ENCODE measurements at regions not wholly inside any gene's neighbourhood (a gene's known extent, or its start where the extent isn't known, plus 50 kb on each side); places are given as distances from the start of the nearest gene placed in this dataset.
A peak's percentile ranks its signal among the peaks of the same experiment; 100 is the strongest.

DNA sequence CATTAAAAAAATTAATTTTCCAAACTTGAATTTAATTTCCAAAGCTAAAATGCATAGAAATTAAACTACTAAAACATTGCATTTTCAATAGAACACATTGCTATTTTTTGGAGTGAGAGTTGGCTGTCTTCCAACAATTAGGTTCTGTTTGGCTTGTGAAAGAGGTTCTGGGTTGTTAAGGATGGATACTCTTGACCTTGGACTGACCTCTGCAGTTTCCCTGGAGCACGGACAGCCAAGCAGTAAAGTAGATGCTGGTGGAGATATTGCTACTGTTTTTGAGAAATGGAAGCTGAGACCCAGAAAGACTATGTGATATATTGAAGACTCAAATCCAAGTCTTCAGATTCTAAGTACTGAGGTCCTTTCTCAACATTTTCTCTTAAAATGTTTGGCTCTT lies 95.9 kb upstream of the CHD6 start:
- ChIA-PET POLR2A (ENCODE audit: low non-redundant PET) (no interaction called here), CTCF (interaction anchor here (0.6 kb wide), 1 partner anchor 124 kb away, joined by 5 read pairs; no protein-coding TSS in a partner anchor)
- Histone ChIP-seq H3K36me3 (ENCODE audit: insufficient read depth, low read length, poor library complexity, severe bottlenecking) (no peaks in the 10 kb centered on the region), H3K9me3 (ENCODE audit: low read depth, low read length, poor library complexity, severe bottlenecking) (no peaks in the 10 kb centered on the region), H3K27me3 (replicated peaks; ENCODE audit: insufficient read depth, low read depth, low read length, poor library complexity) (no peaks in the 10 kb centered on the region), H3K27ac (ENCODE audit: low read depth, low read length, poor library complexity, severe bottlenecking) (no peak overlapping the region), H3K4me3 (ENCODE audit: low read depth, low read length, poor library complexity, severe bottlenecking) (no peak overlapping the region), H3K4me1 (ENCODE audit: insufficient read depth, low read length, poor library complexity, severe bottlenecking) (peaks cover 18% of the 10 kb centered on the region)
- intact Hi-C loops (cut with micrococcal nuclease; ENCODE audit: unreplicated experiment): no loop called here
- DNase-seq (ENCODE audit: low spot score): no peak
- no peak for TF ChIP-seq EZH2 (IDR thresholded peaks at IDR 0.05; ENCODE audit: borderline replicate concordance, low read depth, low read length, poor library complexity, severe bottlenecking)
- TF ChIP-seq, protein P1, sequence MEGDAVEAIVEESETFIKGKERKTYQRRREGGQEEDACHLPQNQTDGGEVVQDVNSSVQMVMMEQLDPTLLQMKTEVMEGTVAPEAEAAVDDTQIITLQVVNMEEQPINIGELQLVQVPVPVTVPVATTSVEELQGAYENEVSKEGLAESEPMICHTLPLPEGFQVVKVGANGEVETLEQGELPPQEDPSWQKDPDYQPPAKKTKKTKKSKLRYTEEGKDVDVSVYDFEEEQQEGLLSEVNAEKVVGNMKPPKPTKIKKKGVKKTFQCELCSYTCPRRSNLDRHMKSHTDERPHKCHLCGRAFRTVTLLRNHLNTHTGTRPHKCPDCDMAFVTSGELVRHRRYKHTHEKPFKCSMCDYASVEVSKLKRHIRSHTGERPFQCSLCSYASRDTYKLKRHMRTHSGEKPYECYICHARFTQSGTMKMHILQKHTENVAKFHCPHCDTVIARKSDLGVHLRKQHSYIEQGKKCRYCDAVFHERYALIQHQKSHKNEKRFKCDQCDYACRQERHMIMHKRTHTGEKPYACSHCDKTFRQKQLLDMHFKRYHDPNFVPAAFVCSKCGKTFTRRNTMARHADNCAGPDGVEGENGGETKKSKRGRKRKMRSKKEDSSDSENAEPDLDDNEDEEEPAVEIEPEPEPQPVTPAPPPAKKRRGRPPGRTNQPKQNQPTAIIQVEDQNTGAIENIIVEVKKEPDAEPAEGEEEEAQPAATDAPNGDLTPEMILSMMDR (conservative IDR thresholded peaks at IDR 0.05; ENCODE audit: low read depth, low read length): no peak
- BruUV-seq (replicated peaks): no TSS peak

DNA sequence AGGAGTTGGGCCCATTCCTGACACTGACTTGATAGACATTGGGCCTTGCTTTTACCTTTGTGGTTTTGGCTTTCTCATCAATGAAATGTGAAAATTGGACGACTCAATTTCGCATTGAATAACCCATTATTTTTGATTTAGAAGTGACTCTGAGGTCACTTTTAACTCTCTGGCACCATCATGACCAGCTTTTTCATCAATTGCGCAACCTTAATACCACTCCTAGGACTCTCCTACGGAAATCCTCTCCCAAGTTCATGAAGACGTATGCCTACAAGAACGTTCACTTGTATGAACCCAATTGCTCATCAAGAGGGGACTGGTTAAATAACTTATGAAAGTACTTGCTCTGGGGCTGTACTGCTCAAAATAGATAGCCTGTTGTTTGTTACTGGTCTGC lies 86.7 kb upstream of the CHD6 start:
- Histone ChIP-seq H3K4me3 (ENCODE audit: low read depth, low read length, poor library complexity, severe bottlenecking) (no peak overlapping the region), H3K27ac (ENCODE audit: low read depth, low read length, poor library complexity, severe bottlenecking) (no peak overlapping the region), H3K9me3 (ENCODE audit: low read depth, low read length, poor library complexity, severe bottlenecking) (no peaks in the 10 kb centered on the region), H3K36me3 (ENCODE audit: insufficient read depth, low read length, poor library complexity, severe bottlenecking) (no peaks in the 10 kb centered on the region), H3K27me3 (replicated peaks; ENCODE audit: insufficient read depth, low read depth, low read length, poor library complexity) (no peaks in the 10 kb centered on the region), H3K4me1 (ENCODE audit: insufficient read depth, low read length, poor library complexity, severe bottlenecking) (peaks cover 39% of the 10 kb centered on the region)
- TF ChIP-seq, protein P1 (conservative IDR thresholded peaks at IDR 0.05; ENCODE audit: low read depth, low read length): no peak
- no peak for TF ChIP-seq EZH2 (IDR thresholded peaks at IDR 0.05; ENCODE audit: borderline replicate concordance, low read depth, low read length, poor library complexity, severe bottlenecking)
- intact Hi-C loops (cut with micrococcal nuclease; ENCODE audit: unreplicated experiment): no loop called here
- DNase-seq (ENCODE audit: low spot score): no peak
- ChIA-PET POLR2A (ENCODE audit: low non-redundant PET) (no interaction called here), CTCF (no interaction called here)
- no TSS peak for BruUV-seq (replicated peaks)

- no peak for DNase-seq (ENCODE audit: low spot score)
- no TSS peak for BruUV-seq (replicated peaks)
- Histone ChIP-seq H3K9me3 (ENCODE audit: low read depth, low read length, poor library complexity, severe bottlenecking) (no peaks in the 10 kb centered on the region), H3K4me3 (ENCODE audit: low read depth, low read length, poor library complexity, severe bottlenecking) (no peak overlapping the region), H3K4me1 (ENCODE audit: insufficient read depth, low read length, poor library complexity, severe bottlenecking) (peaks cover 30% of the 10 kb centered on the region), H3K27ac (ENCODE audit: low read depth, low read length, poor library complexity, severe bottlenecking) (peak overlapping the region; percentile 10), H3K27me3 (replicated peaks; ENCODE audit: insufficient read depth, low read depth, low read length, poor library complexity) (no peaks in the 10 kb centered on the region), H3K36me3 (ENCODE audit: insufficient read depth, low read length, poor library complexity, severe bottlenecking) (no peaks in the 10 kb centered on the region)
- ChIA-PET CTCF (interaction anchor here (1.5 kb wide), 1 partner anchor 10 kb away, joined by 6 read pairs; no protein-coding TSS in a partner anchor), POLR2A (ENCODE audit: low non-redundant PET) (no interaction called here)
- intact Hi-C loops (cut with micrococcal nuclease; ENCODE audit: unreplicated experiment): no loop called here
- TF ChIP-seq, protein P1 (conservative IDR thresholded peaks at IDR 0.05; ENCODE audit: low read depth, low read length): no peak
- no peak for TF ChIP-seq EZH2 (IDR thresholded peaks at IDR 0.05; ENCODE audit: borderline replicate concordance, low read depth, low read length, poor library complexity, severe bottlenecking)
Measured at GRCh38 chr20:41702647-41703046, 84.5 kb upstream of the CHD6 start.
